Motor neuron (in vitro differentiated cells): ENCODE measurements at regions not wholly inside any gene's neighbourhood (a gene's known extent, or its start where the extent isn't known, plus 50 kb on each side); places are given as distances from the start of the nearest gene placed in this dataset.

Experiments
- ATAC-seq, 8 experiments: fragments of 200-7000 bp; cut with Tn5 transposase; replicated peaks in 6 of 8; 2 replicates each; pipeline ENCODE4 v1.8.0; 2021; ENCODE audit warnings: mild to moderate bottlenecking in 8 of 8, moderate library complexity in 8 of 8
- H3K27ac ChIP-seq, 2 donors: fragments of 250-450 bp; sonication (Bioruptor Pico); 2 replicates each; pipeline ENCODE4 v1.9.0; 2021; ENCODE audit warnings: antibody characterized with exemption in 2 of 2, mild to moderate bottlenecking in 2 of 2, moderate library complexity in 1 of 2
- H3K4me1 ChIP-seq, 2 donors: fragments of 250-450 bp; sonication (Bioruptor Pico); replicated peaks in 1 of 2; 2 replicates each; pipeline ENCODE4 v1.6.1; 2021; ENCODE audit warnings: antibody characterized with exemption in 2 of 2, mild to moderate bottlenecking in 2 of 2, moderate library complexity in 1 of 2
- H3K4me3 ChIP-seq, 5 donors: fragments of 250-450 bp; sonication (Bioruptor Pico); 2 replicates each; pipeline ENCODE4 v1.9.0; 2021; ENCODE audit warnings: antibody characterized with exemption in 5 of 5, mild to moderate bottlenecking in 5 of 5, moderate library complexity in 4 of 5
- WGBS, 10 experiments: fragments of 450-650 bp; shearing (Covaris generic); methylation state at CpG; one replicate each; pipeline ENCODE4 v1.0.0; 2022; 5-methylcytosine and 5-hydroxymethylcytosine counted together
- in situ Hi-C, 9 experiments: fragments of 400-800 bp; cut with MboI; loops; one replicate each; pipeline ENCODE4 v1.15.0; 2021; ENCODE audit warnings: low sequenced_read_pairs in 9 of 9, low pct_unique_long_range_greater_than_20kb in 2 of 9; ENCODE audit not compliant: unreplicated experiment in 9 of 9

DNA sequence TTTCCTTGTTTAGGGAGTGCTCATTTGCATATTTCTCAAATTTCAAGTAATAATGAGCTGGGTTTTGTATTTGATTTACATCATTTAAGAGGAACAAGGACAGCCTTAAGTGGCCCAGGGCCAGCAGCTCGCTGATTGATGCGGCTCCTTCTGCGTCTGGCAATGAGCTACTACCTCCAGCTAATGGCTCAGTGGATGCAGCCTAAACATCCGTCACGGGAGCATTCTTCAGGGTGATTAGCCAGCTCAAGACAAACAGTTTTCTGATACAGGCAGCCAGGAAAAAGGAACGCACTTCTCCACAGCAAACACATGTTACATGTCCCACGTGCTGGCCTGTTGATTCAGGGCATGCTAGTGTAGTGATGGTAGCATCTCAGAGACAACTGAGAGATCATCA lies 169.3 kb upstream of the TCERG1L start:
- Histone ChIP-seq H3K27ac (no peak overlapping the region), H3K4me1 (peaks cover 0 to 19% of the 10 kb centered on the region in 2 donors), H3K4me3 (no peak overlapping the region)
- in situ Hi-C loops, result no loop called here
- WGBS, 10 experiments, result 14 to 72% (median 45%) methylated on average over 1 to 7 of the region's 7 CpGs; no CpG with 5 or more reads in 4 of the 10 experiments
- peak in 4 of 8 experiments; percentile 51 to 91 (median 68) for ATAC-seq

DNA sequence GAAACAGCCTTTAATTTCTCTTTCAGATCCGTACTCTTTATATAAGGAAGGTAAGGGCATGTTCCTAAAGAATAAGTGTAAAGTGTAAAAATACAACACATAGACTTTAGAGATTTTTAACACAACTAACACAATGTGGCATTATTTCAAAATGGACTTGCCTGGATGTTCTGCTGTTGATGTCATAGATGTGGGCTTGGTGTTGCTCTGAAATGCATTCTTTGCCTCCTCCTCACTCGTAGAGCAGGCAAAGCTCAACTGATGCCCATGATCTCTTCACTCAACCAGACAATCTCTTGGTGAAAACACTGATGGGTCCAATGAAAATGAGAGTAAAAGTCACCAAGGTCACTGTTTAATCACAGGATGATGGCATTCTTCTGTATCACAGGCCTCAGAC lies 174.2 kb upstream of the TCERG1L start:
- no peak overlapping the region for H3K27ac ChIP-seq
- WGBS, 10 experiments, result 0 to 82% (median 17%) methylated on average over 1 to 2 of the region's 2 CpGs; no CpG with 5 or more reads in 1 of the 10 experiments
- in situ Hi-C loops, result no loop called here

DNA sequence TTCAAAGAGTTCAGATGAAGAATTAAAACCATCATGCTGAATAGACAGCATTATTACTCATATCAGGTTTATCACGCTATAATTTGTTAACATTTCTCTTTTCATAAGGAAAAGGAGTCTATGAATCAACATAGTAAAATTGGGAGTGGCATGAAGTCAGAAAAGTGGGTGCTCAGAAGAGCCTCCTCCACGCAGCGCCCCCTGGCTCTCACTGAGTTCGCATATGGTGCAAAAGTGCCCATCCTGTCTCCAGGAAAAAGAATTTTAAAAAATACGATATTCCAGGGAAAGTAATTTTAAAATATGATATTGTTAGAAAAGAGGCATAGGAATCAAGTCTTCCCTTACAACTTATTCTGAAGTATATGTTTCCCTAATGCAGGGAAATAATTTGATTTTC lies 176.3 kb upstream of the TCERG1L start:
- in situ Hi-C loops, result no loop called here
- ATAC-seq, result no peak
- Histone ChIP-seq H3K4me1 (no peaks in the 10 kb centered on the region), H3K4me3 (no peak overlapping the region), H3K27ac (no peak overlapping the region)
- WGBS, 10 experiments, result 33 to 100% (median 53%) methylated on average over 1 to 5 of the region's 5 CpGs

More for the DNA sequence above, 174.2 kb upstream of the TCERG1L start:
- Histone ChIP-seq H3K4me3 (no peak overlapping the region), H3K4me1 (peaks cover 0 to 5% of the 10 kb centered on the region in 2 donors)
- ATAC-seq, result no peak

DNA sequence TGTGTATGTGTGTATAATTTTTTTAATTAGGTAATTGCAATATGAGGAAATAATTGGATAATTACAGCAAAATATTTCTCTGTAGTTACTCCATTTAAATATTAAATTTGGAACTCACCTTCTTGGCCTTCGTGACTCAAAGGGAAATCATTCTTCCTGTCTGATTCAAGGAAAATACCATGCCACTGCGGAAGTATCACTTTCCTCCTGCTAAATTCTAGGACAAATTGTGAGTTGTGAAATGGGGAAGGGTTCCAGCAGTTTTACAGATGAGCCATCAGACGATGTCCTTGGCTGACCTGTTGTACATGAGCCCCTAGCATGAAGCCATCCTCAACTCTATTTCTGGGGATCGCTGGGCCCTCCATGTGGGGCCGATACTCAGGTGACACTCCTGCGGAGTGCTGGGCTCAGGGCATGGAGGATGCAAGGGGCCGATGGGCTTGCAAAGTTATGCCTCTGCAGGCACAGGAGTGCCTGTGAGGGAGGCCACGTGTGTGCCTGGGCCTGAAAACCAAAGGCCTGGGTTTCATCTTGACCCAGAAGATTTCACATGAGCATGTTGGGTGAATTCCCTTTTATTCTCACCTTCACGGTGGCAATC lies 179.6 kb upstream of the TCERG1L start:
- no peaks in the 10 kb centered on the region for H3K4me1 ChIP-seq
- no peak overlapping the region for H3K27ac ChIP-seq
- ATAC-seq, result no peak
- in situ Hi-C loops, result no loop called here
- 0 to 100% (median 50%) methylated on average over 1 to 7 of the region's 9 CpGs for WGBS, 10 experiments
- no peak overlapping the region for H3K4me3 ChIP-seq

DNA sequence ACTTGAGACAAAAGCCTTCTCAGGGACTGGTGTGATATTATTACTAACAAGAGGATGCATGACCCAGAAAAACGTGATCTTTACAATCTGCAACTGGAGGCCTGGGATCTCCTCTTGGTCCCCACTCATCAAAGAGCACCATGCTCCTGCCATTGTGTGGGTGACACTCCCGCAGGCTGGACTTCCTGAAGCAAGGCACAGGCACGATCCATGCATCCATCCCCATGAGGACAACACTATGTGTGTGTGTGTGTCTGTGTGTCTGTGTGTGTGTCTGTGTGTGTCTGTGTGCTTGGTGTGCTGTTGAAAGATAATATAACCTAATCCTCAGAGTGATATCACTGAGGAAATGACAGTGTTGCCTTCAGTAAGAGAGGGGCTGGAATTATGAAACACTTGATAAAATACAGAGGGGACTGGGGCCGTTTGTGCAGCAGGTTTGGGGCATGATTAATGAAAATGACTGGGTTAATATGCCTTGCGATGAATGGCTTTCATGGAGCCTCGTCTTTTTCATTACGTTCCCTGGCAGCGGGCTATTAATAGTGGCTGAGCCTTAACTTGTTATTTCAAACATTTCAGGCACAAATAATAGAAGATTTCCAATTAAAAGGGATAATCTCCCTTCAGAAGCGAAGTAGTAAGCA lies 180.8 kb upstream of the TCERG1L start:
- H3K4me3 ChIP-seq, result no peak overlapping the region

DNA sequence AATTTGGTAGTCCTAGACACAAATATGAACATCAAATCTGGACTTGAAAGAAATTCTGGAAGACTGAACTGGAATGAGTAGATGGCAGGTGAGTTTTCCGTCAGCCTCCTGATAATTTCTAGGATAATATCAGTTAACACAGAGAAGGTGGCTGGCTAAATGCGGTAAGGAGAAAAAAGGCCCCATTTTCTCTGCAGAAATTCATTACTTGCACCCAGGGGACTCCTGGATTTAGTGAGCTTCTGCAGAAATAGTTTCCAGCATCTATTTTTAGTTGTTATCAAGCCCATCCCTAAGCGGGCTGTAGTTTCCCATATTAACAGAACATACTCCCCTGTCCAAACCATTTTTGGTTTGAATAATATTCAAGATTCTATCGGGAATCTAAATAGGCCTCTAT lies 181.9 kb upstream of the TCERG1L start:
- Histone ChIP-seq H3K27ac (no peak overlapping the region), H3K4me1 (no peaks in the 10 kb centered on the region), H3K4me3 (no peak overlapping the region)
- WGBS, 10 experiments, result 26 to 95% (median 68%) methylated on average over 2 to 4 of the region's 4 CpGs; no CpG with 5 or more reads in 2 of the 10 experiments
- no peak for ATAC-seq
- in situ Hi-C loops, result no loop called here

More for the DNA sequence above, 180.8 kb upstream of the TCERG1L start:
- WGBS, 10 experiments, result 0 to 62% (median 51%) methylated on average over 1 to 8 of the region's 9 CpGs; no CpG with 5 or more reads in 2 of the 10 experiments
- ATAC-seq, result peak in 3 of 8 experiments; percentile 36 to 69 (median 55)
- Histone ChIP-seq H3K27ac (no peak overlapping the region), H3K4me1 (no peaks in the 10 kb centered on the region)
- in situ Hi-C loops, result no loop called here

DNA sequence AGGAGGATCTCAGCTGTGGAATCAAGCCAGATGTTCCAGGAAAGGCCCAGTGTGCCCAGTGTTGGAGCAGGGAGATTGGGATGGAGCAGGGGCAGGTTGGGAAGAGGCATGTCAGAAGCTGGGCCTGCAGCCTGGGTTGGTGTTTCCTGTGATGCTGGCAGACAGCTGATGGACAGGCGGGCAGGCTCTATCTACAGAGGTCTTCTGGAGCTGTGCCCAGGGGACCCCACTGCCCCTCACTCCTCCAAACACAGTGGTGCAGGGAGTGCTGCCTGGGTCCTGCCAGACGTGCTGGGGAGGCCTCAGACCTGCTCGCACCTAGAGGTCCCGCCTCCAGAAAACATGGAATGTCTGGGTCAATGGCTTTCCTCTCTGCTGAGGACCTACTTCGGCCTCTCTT lies 182.9 kb upstream of the TCERG1L start:
- H3K4me1 ChIP-seq, result no peaks in the 10 kb centered on the region
- 80% methylated on average over 1 of the region's 5 CpGs; no CpG with 5 or more reads in 9 of the 10 experiments for WGBS, 10 experiments
- no peak overlapping the region for H3K4me3 ChIP-seq
- in situ Hi-C loops, result no loop called here
- ATAC-seq, result no peak
- no peak overlapping the region for H3K27ac ChIP-seq

DNA sequence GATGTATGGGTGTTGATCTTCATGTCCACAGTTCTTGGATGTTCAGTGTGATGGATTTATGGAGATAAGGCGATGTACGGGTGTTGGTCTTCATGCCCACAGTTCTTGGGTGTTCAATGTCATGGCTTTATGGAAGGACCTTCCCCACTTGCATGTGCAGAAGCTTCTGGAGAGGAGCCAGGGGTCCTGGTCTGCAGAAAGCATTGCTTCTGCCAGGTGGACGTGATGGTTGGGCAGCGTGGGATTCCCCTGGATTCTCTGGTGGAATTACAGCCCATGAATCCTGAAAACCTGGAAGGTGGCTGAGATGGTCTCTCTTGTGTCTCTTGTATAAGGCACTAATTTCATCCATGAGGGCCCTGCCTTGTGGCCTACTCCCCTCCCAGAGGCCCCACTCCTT lies 183.7 kb upstream of the TCERG1L start:
- in situ Hi-C loops, result no loop called here
- no peaks in the 10 kb centered on the region for H3K4me1 ChIP-seq

DNA sequence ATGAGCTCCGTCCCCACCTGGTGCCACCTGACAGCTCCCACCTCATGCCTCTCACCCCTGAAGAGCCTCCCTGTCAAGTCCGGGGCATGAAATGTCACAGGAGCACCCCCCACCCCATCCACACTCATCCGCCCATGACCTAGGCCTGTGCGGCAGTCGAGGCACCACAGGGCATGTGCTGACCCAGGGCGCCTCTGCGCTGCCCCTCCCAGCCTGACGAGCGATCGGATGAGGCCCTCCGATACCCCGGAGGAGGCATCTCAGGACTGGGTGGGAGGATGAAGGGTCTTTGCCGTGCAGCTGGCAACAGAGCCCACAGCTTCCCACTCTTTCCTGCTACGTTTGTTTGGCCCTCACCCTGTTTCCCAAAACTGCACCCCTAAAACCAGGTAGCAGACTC lies 184.4 kb upstream of the TCERG1L start:
- WGBS, 10 experiments, result 60 to 100% (median 73%) methylated on average over 1 of the region's 14 CpGs; no CpG with 5 or more reads in 6 of the 10 experiments
- no peak overlapping the region for H3K27ac ChIP-seq
- ATAC-seq, result no peak
- H3K4me3 ChIP-seq, result no peak overlapping the region
- H3K4me1 ChIP-seq, result no peaks in the 10 kb centered on the region
- in situ Hi-C loops, result no loop called here

More for the DNA sequence above, 183.7 kb upstream of the TCERG1L start:
- no peak for ATAC-seq
- Histone ChIP-seq H3K4me3 (no peak overlapping the region), H3K27ac (no peak overlapping the region)
- WGBS, 10 experiments, result 0 to 80% (median 33%) methylated on average over 1 to 4 of the region's 4 CpGs; no CpG with 5 or more reads in 6 of the 10 experiments

DNA sequence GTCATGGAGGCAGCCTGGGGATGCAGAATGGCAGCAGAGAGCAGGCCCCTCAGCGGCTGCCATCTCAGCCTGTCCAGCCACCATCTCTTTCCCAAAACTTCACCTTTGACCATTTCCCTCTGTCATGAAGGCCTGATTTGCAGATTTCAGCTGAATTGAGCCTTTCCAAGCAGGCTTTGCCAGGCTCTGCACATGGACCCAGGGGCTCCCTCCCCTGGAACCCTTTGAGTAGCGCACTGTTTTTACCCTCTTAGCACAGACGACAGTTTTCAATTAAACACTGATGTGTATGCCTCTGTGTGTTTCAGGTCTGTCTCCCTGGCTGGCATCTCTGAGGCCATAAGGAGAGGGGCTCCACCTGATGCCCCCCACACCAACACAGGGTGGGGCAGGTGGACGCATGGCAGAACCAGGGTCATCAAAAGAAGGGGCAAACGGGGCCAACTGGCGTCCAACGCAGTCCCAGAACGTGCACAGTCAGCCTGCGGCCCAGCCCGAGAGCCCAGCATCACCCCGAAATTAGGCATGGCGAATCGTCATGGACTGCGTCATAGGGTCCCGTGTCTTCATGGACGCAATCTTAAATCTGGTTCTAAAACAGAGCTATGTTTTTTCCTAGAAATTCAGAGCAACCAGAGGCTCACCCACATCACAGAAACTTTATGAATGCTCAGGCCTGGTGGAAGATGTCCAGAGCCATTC lies 185.0 kb upstream of the TCERG1L start:
- in situ Hi-C loops, result no loop called here
- ATAC-seq, result no peak
- 30 to 92% (median 65%) methylated on average over 2 to 11 of the region's 16 CpGs; no CpG with 5 or more reads in 4 of the 10 experiments for WGBS, 10 experiments
- H3K4me3 ChIP-seq, result no peak overlapping the region
- H3K4me1 ChIP-seq, result no peaks in the 10 kb centered on the region
- H3K27ac ChIP-seq, result no peak overlapping the region

DNA sequence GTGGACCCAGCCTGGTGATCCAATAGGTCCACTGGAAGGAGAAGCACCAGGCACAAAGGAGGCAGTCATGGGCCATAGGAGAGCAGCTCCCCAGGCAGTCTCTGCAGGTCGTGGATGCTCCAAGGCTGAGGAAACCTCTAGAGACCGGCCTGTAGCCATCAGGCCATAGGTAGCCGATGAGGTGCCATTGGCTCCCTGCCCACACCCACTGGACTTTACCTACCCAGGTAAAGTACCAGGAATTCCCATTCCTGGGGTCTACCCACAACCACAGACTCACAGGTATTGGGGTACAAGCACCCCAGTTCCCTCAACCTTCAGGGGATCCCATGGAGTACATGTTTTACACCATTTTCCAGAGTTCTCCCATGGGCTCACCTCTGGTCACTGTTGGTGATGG lies 188.0 kb upstream of the TCERG1L start:
- Histone ChIP-seq H3K4me1 (no peaks in the 10 kb centered on the region), H3K27ac (no peak overlapping the region), H3K4me3 (no peak overlapping the region)
- in situ Hi-C loops, result no loop called here
- 17 to 35% (median 33%) methylated on average over 1 to 3 of the region's 3 CpGs; no CpG with 5 or more reads in 7 of the 10 experiments for WGBS, 10 experiments
- ATAC-seq, result no peak

DNA sequence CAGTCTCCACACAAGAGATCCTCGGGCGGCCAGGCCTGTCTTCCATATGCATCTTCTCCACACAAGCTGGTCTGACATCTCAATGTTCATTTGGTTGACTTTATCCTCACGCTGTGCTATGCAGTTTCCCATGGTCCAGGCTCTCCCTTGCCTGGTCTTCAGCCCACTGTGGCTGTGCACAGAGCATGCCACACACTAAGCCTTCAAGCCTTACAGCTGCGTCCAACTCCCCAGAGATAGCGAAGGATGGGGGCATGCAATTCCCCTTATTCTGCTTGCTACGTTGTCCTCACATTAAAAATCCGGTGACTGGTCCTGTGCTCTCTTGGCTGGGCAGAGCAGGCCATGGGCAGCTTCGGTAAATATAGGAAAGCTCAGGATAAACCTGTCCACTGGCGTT lies 188.7 kb upstream of the TCERG1L start:
- H3K4me1 ChIP-seq, result no peaks in the 10 kb centered on the region
- ATAC-seq, result no peak
- H3K27ac ChIP-seq, result no peak overlapping the region
- 30 to 100% (median 60%) methylated on average over 1 to 5 of the region's 9 CpGs; no CpG with 5 or more reads in 3 of the 10 experiments for WGBS, 10 experiments
- no peak overlapping the region for H3K4me3 ChIP-seq
- in situ Hi-C loops, result no loop called here

DNA sequence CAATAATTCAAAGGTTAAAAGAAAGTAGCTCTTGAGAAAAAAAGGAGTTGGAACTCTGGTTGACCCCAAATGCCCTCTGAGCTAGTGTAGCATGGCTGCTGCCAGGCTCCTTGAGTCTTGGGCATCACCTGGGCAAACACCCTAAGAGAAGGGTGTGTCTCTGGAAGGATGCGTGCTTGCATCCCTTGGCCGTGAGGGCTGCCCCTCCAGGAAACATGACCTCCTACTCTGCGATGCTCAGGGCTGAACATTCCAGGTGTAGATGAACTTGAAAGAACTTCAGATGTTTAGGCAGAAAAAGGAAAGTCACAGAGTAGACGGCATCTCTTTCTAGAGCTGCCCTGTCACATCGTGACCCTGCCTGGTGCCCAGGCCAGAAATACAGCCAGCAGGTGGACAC lies 189.4 kb upstream of the TCERG1L start:
- in situ Hi-C loops, result no loop called here
- 29 to 100% (median 66%) methylated on average over 1 to 5 of the region's 5 CpGs; no CpG with 5 or more reads in 4 of the 10 experiments for WGBS, 10 experiments
- Histone ChIP-seq H3K27ac (no peak overlapping the region), H3K4me1 (no peaks in the 10 kb centered on the region), H3K4me3 (no peak overlapping the region)
- no peak for ATAC-seq
